Endothelial cell of hepatic sinusoid (primary cell): ENCODE measurements at regions not wholly inside any gene's neighbourhood (a gene's known extent, or its start where the extent isn't known, plus 50 kb on each side); places are given as distances from the start of the nearest gene placed in this dataset.

Experiments used
- in situ Hi-C: cut with HindIII; loops from 2 replicates; pipeline ENCODE4 v1.10.0; 2017; ENCODE audit warnings: low sequenced_read_pairs

GRCh38 chr10:111432588-111432987, 355.8 kb downstream of the ADRA2A start:
- in situ Hi-C loops: no loop called here

DNA sequence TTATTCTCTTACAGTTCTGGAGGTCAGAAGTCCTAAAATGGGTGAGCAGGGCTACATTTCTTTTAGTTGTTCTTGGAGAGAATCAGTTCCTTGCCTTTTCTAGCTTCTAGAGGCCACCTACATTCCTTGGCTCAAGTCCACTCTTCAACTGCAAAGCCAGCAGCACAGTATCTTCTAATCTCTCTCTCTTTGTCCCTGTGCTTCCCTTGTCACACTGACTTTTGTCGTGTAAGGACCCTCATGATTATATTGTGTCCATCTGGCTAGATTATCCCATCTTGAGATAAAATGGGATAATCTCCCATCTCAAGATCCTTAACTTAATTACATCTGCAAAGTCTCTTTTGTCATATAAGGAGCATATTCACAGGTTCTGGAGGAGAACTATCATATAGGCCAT, 359.0 kb downstream of the ADRA2A start:
- in situ Hi-C loops: loop anchor here (5.0 kb wide), 1 partner anchor 46 kb away; no protein-coding TSS in a partner anchor

- in situ Hi-C loops: loop anchor here (5.0 kb wide), 1 partner anchor 43 kb away; no protein-coding TSS in a partner anchor
Measured at GRCh38 chr10:111439034-111439842, 362.4 kb downstream of the ADRA2A start.

DNA sequence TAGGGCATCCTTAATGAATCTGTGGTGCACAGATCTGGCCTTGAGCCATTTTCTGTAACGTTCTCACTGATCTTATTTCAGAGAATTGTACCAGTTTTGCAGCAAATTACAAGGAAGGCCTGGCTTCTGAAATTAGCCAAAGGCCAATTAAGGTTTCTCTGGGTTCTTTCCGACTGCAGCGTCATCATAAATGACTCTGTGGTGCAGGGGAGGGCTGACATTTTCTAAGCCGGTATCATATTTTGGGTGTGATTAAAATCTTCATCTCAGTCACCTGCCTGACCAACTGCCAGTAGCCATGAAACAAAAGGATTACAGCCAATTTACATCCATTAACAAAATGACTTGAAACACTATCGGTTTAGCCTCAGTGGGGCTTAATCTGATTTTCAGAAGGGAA, 363.7 kb downstream of the ADRA2A start:
- in situ Hi-C loops: no loop called here

GRCh38 chr10:111445667-111446066, 368.8 kb downstream of the ADRA2A start:
- in situ Hi-C loops: no loop called here

GRCh38 chr10:111446966-111447365, 370.1 kb downstream of the ADRA2A start:
- in situ Hi-C loops: no loop called here

GRCh38 chr10:111452153-111452552, 375.3 kb downstream of the ADRA2A start:
- in situ Hi-C loops: no loop called here

DNA sequence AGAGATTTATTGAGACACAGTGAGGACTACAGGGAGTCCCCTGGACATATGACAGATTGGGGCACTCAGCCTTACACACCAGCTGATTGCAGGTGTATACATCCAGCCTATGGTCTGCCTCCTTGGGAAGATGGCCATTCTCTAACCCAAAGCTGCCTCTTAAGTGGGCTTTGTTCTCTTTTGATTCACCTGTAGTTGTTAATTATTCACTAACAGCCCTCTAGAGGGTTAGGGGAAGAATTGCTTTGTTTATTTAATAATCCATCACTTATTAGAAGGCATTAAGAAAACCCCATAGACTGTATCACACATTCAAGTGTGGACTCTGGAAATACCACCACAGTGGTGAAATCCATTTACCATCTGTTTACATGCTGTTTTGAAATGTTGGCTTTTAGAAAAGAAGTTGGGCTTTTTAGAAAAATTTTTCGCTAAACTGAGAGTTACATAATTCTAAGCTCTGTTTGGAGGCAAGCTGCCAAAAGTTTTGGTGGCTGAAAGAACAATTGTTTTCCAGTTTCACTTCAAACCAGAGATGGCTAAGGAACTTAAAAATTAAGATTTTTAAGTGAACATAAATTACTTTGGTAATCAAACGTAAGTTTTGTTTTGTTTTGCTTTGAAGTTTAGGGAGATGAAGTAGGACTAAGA, 379.1 kb downstream of the ADRA2A start:
- in situ Hi-C loops: no loop called here

DNA sequence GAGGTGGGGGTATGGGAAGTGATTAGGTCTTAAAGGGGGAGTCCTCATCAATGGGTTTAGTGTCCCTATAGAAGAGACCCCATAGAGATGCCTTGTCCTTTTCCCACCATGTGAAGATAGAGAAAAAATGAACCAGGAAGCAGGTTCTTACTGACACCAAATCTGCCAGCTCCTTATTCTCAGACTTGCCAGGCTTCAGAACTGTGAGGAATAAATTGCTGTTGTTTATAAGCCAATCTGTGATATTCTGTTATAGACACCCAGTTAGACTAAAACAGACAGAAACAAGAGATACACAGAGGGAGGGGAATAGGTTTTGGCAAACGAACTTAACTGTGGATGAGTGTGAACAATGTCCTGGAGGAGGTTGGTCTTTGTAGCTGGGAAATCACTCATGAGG, 381.4 kb downstream of the ADRA2A start:
- in situ Hi-C loops: no loop called here

GRCh38 chr10:111459967-111460366, 383.1 kb downstream of the ADRA2A start:
- in situ Hi-C loops: no loop called here

DNA sequence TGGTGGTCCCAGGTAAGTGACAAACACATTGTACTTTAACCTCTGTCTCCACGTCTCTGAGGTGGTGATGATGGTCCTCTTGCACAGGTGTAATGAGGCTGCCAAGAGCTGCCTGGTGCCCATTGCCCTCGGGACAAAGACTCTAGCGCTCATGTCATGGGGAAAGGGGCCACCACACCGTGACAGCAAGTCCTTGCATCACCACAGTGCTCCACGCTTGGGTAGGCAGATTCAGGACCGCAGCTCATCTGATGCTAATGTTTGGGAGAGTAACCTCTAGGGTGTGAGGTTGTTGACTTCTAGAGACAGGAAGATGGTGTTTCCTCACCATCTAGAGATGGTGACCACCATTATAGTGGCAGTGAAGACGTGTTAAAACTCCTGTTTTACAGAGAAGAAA, 395.6 kb downstream of the ADRA2A start:
- in situ Hi-C loops: no loop called here

GRCh38 chr10:111473361-111473760, 396.5 kb downstream of the ADRA2A start:
- in situ Hi-C loops: no loop called here

DNA sequence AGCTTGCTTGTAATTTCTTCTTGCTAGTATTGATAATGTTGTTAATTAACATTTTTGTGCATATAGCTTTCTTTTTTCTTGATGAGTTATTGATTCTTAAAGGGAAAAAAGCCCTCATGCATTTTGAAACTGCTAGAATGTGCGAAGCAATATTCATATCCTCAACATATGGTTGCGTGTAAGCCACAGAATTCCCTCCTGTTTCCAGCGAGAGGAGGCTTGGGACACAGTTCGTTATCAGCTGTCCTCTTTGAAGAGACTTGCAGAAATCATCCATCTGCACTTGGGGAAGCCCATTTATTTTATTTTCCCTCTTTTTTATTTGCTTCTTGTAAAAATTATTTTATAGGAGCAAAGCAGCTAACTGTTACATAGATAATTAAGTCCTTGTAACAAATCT, 398.0 kb downstream of the ADRA2A start:
- in situ Hi-C loops: no loop called here

- in situ Hi-C loops: no loop called here
Measured at GRCh38 chr10:111475720-111476119, 398.9 kb downstream of the ADRA2A start.

DNA sequence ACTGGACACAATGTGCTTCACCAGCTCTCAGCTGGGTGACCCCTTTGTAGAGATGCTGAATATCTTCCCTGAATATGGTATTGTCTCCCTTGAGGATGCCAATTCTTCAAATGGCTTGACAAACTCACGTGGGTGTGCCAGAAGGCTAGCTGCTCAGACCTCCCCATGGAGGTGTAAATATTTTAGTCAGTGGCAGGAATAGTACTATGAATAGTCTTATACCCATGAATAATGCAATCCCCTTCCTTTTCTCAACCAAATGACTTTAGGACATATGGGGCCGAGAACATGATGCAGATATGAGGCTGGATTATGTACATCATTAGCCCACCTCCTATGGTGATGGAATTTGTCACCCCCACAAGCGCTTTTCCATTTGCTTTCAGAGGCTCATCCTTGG, 401.8 kb downstream of the ADRA2A start:
- in situ Hi-C loops: no loop called here

DNA sequence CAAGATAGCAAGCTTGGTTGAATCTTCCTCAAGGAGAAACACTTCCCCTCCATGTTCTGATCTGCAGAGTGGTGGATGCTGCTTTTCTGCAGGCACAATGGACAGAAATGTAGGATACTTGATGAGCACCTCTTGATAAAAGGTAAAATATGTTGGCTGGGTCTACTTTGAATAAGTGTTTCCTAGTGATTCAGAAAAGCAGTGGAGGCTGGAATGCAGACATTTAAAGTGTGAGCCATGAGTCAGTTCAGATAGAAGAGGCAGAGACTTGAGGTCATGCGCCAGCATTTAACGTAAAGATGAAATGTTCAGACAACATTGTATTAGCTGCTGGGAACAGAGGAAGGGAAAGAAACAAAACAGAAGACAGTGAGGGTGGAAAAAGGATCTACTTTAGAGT, 403.1 kb downstream of the ADRA2A start:
- in situ Hi-C loops: loop anchor here (5.0 kb wide), 1 partner anchor 43 kb away; no protein-coding TSS in a partner anchor

- in situ Hi-C loops: loop anchor here (5.0 kb wide), 1 partner anchor 44 kb away; no protein-coding TSS in a partner anchor
Measured at GRCh38 chr10:111481261-111481826, 404.5 kb downstream of the ADRA2A start.

DNA sequence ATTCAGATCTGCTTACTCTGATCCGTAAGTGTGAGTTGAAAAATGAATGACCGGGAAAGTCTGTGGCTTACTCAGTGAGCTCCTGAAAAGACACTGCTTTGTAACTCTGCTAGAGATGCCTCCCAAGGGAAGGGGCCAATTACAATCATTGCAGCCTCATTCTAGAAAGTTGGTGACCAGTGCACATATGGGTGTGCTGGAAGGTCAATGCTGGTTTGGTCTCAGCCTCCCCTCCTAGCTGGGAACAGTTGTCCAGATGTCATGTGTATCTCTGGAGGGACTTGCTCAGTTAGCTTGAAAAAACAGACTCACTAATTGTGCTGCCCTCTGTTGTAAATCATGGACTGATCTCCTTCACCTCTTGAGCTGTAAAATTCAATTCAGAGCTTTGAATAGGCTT, 405.0 kb downstream of the ADRA2A start:
- in situ Hi-C loops: loop anchor here (5.0 kb wide), 1 partner anchor 45 kb away; no protein-coding TSS in a partner anchor

DNA sequence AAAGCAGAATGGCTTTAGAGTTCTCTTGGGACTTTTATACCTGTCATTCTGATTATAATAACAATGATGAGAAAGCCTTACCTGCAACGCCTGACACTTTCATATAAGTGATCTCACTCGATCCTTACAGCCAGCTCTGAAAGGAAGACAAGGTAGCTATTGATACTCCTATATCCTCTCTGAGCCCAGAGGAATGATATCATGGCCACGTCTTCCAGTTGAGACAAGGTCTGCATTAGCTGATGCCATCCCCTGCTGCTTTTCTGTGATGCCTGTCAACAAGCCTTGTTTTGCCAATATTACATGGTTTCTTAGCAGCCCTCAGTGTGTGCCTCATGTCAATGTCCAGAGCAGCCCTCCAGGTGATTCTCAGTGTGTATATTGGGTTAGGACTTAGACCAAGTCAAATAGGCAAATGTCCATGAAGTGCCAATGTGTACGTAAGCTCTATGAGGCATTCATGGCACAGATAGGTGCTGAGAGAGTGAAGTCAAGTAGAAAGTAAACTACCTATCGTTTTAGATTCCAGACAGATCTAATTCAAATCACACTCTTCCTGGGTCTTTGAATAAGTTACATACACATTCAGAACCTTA, 405.9 kb downstream of the ADRA2A start:
- in situ Hi-C loops: loop anchor here (5.0 kb wide), 1 partner anchor 45 kb away; no protein-coding TSS in a partner anchor

DNA sequence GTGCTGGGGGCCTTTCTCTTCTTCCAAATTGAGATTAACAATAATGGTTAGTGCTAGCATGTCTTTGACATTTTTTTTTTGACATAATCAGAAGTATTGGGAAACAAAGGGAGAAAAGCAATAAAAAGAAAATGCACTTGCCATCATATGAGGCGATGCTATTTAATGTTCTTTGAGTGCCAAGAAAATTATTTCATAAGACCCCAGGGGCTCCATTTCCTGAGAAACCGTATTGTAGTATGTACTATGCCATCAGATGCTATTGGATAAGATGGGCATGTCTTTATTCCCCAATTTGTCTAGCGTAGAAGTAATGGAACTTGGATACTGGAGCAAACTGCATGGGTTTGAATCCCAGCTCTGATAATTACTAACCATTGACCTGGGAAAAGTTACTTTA, 408.9 kb downstream of the ADRA2A start:
- in situ Hi-C loops: no loop called here

DNA sequence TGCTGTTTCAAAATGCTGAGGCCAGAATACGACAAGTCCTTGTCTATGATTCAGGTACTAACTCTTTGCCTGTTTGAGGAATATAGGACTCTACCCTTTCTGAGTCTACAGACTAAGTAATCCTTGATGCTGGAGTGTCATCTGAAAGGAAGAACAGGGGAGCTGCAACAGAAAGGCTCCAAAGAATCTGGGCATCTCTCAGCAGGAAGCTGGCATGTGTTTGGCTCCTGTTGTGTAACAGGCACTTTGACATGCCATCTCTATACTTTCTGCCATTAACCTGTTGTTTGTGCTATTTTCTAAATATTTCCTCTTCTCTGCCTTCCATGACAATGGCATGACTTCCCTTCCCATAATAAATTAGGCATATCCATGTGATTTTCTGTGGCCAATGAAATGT, 409.5 kb downstream of the ADRA2A start:
- in situ Hi-C loops: no loop called here
